SK-N-MC (cell line): ENCODE measurements at regions not wholly inside any gene's neighbourhood (a gene's known extent, or its start where the extent isn't known, plus 50 kb on each side); places are given as distances from the start of the nearest gene placed in this dataset.
"Not testable (repeated sequence)": the region's sequence is repeated elsewhere in the genome, so short reads cannot be mapped to it uniquely, and the experiment has no call there.

Experiments
- DNase-seq: peaks from one replicate; pipeline ENCODE4 v3.0.0-alpha.2; 2011; ENCODE audit warnings: low read depth, low spot score
- H3K27ac ChIP-seq: fragments of 200-600 bp; sonication (generic); 2 replicates; pipeline ENCODE4 v1.5.1; 2016; ENCODE audit warnings: mixed run types
- H3K36me3 ChIP-seq: fragments of 200-600 bp; sonication (generic); 2 replicates; pipeline ENCODE4 v1.6.1; 2017; ENCODE audit warnings: antibody characterized with exemption, low read length, mixed read lengths; ENCODE audit not compliant: insufficient read depth
- H3K4me3 ChIP-seq: fragments of 200-600 bp; sonication (generic); 2 replicates; pipeline ENCODE4 v1.5.1; 2016
- H3K9ac ChIP-seq: fragments of 200-600 bp; sonication (generic); 2 replicates; pipeline ENCODE4 v1.8.0; 2017; ENCODE audit warnings: mixed run types, mixed read lengths; ENCODE audit not compliant: insufficient read length
- H3K9me3 ChIP-seq: fragments of 200-600 bp; sonication (generic); 2 replicates; pipeline ENCODE4 v1.6.1; 2017; ENCODE audit warnings: low read depth, mild to moderate bottlenecking, antibody characterized with exemption, low read length, moderate library complexity, mixed read lengths
- EZH2 ChIP-seq: fragments of 200-600 bp; sonication (generic); IDR thresholded peaks from one replicate; pipeline ENCODE4 v1.6.1; 2017; ENCODE audit warnings: antibody characterized with exemption
- FOXP2 ChIP-seq: optimal IDR thresholded peaks from 2 replicates; pipeline ENCODE3; 2011; ENCODE audit warnings: mild to moderate bottlenecking, moderate library complexity; ENCODE audit not compliant: insufficient read depth; ENCODE audit errors: extremely low read length, control extremely low read depth
- POLR2AphosphoS5 ChIP-seq: IDR thresholded peaks from 2 replicates; pipeline ENCODE4 v1.6.1; 2012; ENCODE audit warnings: mild to moderate bottlenecking, low read depth, low read length, borderline replicate concordance

DNA sequence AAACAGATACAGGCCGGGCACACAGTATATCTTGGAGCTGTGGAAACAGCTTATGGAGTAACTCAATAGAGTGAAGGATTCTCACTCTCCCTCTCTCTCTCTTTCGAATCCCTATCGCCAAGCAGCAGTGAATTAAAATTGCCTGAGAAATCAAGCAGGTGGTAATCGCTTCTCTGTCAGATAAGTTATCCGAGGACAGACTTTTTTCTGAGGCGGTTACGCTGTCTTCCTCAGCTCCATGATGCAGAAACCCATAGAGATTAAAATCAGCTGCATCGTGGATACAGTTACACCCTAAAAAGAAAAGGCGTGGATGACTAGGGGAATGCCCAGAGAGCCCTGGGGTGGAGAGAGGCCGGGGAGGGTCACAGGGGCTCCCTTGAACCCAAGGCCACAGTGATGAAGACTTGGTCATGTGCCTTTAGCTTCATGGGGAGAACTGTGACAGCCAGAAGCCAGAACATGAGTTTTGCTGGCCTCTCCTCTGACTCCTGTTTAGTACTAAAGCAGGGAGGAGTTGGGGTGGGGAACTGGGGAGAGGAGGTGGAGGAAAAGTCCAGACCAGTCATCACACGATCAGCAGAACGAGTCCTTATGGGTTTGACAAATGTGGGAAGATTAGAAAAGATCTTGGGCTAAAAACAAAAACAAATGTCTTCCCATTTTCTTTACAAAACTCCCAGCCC is 138.8 kb upstream of the JARID2 start:
- Histone ChIP-seq H3K9ac (peak overlapping the region; percentile 91), H3K36me3 (no peaks in the 10 kb centered on the region), H3K27ac (peak overlapping the region; percentile 100), H3K9me3 (no peaks in the 10 kb centered on the region), H3K4me3 (peak overlapping the region; percentile 54)
- no peak for DNase-seq
- TF ChIP-seq FOXP2 (no peak), POLR2AphosphoS5 (no peak), EZH2 (no peak)

DNA sequence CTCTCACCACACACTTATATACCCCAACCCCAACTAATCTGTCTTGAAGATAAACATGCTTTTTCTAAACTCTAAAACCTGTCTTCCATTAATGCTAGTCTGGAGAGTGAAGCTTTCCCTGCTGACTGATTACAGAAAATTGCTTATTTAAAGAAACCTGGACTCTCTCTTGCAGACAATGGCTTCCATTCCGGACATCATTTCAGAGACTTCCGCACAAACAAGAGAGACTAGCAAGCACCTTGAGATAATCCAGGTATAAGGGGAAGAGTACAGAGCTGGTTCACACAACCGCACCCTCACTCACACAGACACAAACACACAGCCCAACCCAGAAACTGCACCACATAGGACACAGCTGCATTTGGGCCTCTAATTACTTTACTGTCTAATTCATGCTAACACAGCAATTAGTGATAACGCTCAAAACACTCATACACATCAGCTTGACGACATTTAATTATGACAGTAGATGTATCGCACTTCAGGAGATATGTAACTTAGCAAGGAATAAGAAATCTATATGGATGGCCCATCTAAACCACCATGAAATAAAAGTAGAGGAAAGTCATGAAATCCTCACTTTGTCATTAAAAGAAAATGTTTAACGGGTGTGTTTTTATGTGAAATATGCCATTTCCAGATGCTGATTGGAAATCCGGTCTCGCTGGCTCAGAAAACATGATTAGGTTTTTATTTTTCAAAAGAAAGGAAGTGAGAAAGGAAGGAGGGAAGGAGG is 138.1 kb upstream of the JARID2 start:
- H3K4me3 ChIP-seq, result peak overlapping the region; percentile 54
- no peaks in the 10 kb centered on the region for H3K36me3 ChIP-seq
- peak; percentile 99 for DNase-seq
- H3K9ac ChIP-seq, result peak overlapping the region; percentile 91
- peak overlapping the region; percentile 100 for H3K27ac ChIP-seq
- no peaks in the 10 kb centered on the region for H3K9me3 ChIP-seq
- no peak for TF ChIP-seq POLR2AphosphoS5

DNA sequence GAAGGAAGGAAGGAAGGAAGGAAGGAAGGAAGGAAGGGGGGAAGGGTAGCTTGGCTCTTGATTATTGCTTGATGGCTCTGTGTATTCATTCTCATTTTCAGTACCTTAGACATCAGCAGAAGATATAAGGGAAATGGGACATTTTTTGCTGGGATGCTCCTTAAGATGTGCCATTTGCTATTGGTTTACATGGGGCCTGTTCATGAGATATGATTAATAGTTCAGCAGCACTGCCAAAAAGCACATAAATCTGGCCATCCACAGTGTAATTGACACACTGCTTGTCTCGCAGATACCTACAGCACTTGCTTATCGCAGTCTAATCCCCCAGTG is 137.5 kb upstream of the JARID2 start:
- H3K9me3 ChIP-seq, result no peaks in the 10 kb centered on the region
- TF ChIP-seq POLR2AphosphoS5 (peak; percentile 80; the same call in 1 of the 2 replicates), FOXP2 (peak; percentile 89), EZH2 (no peak)
- peak overlapping the region; percentile 84 for H3K9ac ChIP-seq
- DNase-seq, result peak; percentile 100
- peak overlapping the region; percentile 53 for H3K4me3 ChIP-seq
- H3K36me3 ChIP-seq, result no peaks in the 10 kb centered on the region
- peak overlapping the region; percentile 100 for H3K27ac ChIP-seq

DNA sequence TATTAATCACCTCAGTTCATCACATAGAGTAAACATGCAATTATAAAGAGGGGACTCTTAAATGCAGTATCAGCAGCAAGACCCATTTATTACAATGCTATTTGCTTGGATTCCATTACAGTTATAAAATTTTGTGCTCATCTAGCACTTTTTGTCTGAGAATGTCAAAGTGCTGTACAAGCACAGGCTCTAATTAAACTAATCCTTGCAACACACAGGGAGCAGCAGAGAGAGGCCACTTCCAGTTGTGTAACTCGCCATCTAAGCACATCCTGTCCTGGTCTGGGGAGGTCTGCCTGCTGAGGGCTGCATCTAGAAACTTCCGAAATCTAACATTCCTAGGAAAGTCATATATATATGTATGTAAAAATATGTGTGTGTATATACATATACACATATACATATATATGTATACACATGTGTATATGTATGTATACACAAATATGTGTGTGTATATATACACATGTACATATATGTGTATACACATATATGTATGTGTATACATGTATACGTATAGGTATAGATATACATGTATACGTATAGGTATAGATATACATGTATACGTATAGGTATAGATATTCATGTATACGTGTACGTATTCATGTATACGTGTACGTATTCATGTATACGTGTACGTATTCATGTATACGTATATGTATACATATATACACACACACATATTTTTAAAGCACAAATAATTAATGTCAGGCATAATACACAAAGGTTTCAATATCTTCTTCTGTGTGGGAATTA is 136.4 kb upstream of the JARID2 start:
- peak overlapping the region; percentile 53; the same call in 1 of the 2 replicates for H3K4me3 ChIP-seq
- peak overlapping the region; percentile 100 for H3K27ac ChIP-seq

DNA sequence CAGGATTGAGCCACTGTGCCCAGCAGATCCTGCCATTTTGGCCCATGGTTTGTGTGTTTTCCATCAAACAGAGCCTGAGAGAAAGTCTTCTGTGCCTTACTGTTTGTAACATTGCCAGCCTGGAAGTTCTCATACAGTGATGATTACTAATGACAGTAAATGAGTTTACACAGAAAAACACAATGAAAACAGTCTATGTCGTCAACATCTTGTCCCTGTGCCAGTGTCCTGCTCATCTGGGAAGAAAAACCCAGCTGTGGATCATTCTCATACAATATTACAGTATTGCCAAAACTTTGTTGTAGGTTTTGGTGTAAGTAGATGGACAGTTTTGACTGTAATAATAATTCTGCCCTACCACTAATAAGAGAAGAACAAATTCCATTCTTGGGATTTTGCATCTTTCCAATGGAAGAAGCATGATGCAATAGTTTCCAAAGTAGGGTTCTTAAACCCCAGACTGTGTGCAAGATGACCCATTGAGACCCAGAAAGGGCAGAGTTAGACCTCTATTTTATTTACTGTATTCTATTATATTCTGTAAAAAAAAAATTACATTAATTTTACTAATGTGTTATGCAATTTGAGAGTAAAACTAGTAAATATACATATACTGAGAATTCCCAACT is 135.0 kb upstream of the JARID2 start:
- DNase-seq, result no peak
- Histone ChIP-seq H3K4me3 (no peak overlapping the region), H3K27ac (peak overlapping the region; percentile 100), H3K36me3 (no peaks in the 10 kb centered on the region), H3K9ac (peak overlapping the region; percentile 6), H3K9me3 (no peaks in the 10 kb centered on the region)
- no peak for TF ChIP-seq POLR2AphosphoS5
- TF ChIP-seq FOXP2, result no peak
- no peak for TF ChIP-seq EZH2

More for the DNA sequence above, 136.4 kb upstream of the JARID2 start:
- Histone ChIP-seq H3K9me3 (no peaks in the 10 kb centered on the region), H3K9ac (peak overlapping the region; percentile 84), H3K36me3 (no peaks in the 10 kb centered on the region)
- TF ChIP-seq EZH2, result no peak
- TF ChIP-seq POLR2AphosphoS5, result peak; percentile 82; the same call in 1 of the 2 replicates
- DNase-seq, result peak; percentile 85

DNA sequence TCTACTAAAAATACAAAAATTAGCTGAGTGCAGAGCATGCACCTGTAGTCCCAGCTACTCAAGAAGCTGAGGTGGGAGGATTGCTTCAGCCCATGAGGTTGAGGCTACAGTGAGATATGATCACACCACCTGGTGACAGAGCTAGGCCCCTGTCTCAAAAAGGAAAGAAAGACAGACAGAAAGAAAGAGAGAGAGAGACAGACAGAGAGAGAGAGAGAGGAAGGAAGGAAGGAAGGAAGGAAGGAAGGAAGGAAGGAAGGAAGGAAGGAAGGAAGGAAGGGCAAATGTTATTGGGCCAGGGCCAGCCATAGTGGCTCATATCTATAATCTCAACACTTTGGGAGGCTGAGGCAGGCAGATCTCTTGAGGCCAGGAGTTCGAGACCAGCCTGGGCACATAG is 134.3 kb upstream of the JARID2 start:
- H3K4me3 ChIP-seq, H3K9me3 ChIP-seq, H3K9ac ChIP-seq, H3K36me3 ChIP-seq: not testable (repeated sequence)
- peak; percentile 83 for DNase-seq
- peak overlapping the region; percentile 100 for H3K27ac ChIP-seq
- peak; percentile 54; the same call in 1 of the 2 replicates for TF ChIP-seq POLR2AphosphoS5

DNA sequence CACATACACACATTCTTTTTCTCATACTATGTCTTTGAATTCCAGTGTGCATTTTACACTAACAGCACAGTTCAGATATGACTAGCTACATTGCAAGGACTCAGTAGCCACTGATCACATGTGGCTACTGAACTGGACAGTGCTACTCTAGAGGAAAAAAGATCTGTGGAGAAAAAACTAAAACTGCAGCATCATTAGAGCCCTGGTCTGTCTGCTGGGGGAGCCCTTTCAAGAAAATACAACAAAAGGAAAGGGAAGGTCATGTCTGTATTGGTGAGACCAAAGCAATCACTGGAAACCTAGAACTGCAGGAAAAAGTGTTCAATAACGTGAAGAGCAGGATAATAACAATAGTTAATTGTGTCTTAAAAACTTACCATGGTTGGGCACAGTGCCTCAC is 132.3 kb upstream of the JARID2 start:
- no peak for DNase-seq
- Histone ChIP-seq H3K9ac (no peak overlapping the region), H3K27ac (no peak overlapping the region), H3K36me3 (no peaks in the 10 kb centered on the region), H3K9me3 (no peaks in the 10 kb centered on the region), H3K4me3 (no peak overlapping the region)
- TF ChIP-seq POLR2AphosphoS5 (no peak), EZH2 (no peak), FOXP2 (no peak)

DNA sequence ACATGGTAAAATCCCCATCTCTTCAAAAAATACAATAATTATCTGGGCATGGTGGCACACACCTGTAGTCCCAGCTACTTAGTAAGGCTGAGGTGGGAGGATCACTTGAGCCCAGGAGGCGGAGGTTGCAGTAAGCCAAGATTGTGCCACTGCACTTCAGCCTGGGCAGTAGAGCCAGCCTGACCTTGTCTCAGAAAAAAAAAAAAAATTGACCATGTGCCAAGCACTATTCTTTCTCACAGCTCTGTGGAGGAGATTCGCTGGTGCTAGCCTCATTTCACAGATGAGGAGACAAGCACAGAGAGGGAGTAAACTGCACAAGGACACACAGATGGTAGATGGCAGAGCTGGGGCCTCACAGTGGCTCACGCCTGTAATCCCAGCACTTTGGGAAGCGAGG is 131.8 kb upstream of the JARID2 start:
- Histone ChIP-seq H3K4me3 (no peak overlapping the region), H3K27ac (no peak overlapping the region), H3K36me3 (no peaks in the 10 kb centered on the region), H3K9ac (no peak overlapping the region), H3K9me3 (no peaks in the 10 kb centered on the region)
- no peak for DNase-seq
- TF ChIP-seq FOXP2 (no peak), EZH2 (no peak), POLR2AphosphoS5 (no peak)

DNA sequence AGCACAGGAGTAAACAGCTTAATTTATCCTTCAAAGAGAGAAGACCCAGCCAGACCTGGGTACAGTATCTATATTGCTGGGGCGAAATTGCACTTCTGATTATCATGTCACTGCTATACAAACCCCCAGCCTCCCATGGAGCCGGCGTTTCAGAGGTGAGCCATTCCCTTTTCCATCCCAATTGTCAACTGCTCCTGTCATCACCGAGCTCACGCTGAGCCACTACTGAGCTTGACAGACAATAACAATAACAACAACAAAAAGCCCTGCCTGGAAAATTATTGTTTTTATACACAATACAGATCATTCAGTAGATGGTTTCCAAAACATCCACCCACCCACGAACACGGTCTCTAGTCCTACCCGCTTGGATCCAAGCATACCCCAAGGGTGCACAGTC is 129.0 kb upstream of the JARID2 start:
- no peak overlapping the region for H3K9ac ChIP-seq
- no peak for DNase-seq
- TF ChIP-seq EZH2 (no peak), FOXP2 (no peak), POLR2AphosphoS5 (no peak)
- no peaks in the 10 kb centered on the region for H3K36me3 ChIP-seq
- no peak overlapping the region for H3K4me3 ChIP-seq
- H3K9me3 ChIP-seq, result no peaks in the 10 kb centered on the region
- H3K27ac ChIP-seq, result no peak overlapping the region
